Stimulated activated CD8-positive, alpha-beta memory T cell treated with anti-CD3 and anti-CD28 coated beads, Interleukin-15, amount 100 ng/mL, for 48 hours (primary cell): ENCODE measurements at regions not wholly inside any gene's neighbourhood (a gene's known extent, or its start where the extent isn't known, plus 50 kb on each side); places are given as distances from the start of the nearest gene placed in this dataset.
"Not testable (repeated sequence)": the region's sequence is repeated elsewhere in the genome, so short reads cannot be mapped to it uniquely, and the experiment has no call there.

ENCODE experiments used
- DNase-seq, 2 donors: peaks; one replicate each; pipeline ENCODE4 v3.0.0-alpha.2; 2020; ENCODE audit warnings: low read depth in 2 of 2

GRCh38 chr5:34296759-34297158 is 253.7 kb upstream of the C1QTNF3 start:
- not testable (repeated sequence) for DNase-seq

GRCh38 chr5:34329201-34329600 is 286.2 kb upstream of the C1QTNF3 start:
- DNase-seq: not testable (repeated sequence)

GRCh38 chr5:34329611-34330108 is 286.6 kb upstream of the C1QTNF3 start:
- not testable (repeated sequence) for DNase-seq

GRCh38 chr5:34331928-34332454 is 289.0 kb upstream of the C1QTNF3 start:
- not testable (repeated sequence) for DNase-seq

- not testable (repeated sequence) for DNase-seq
Observed at GRCh38 chr5:34339408-34340001, 296.5 kb upstream of the C1QTNF3 start.

GRCh38 chr5:34354440-34354839 is 301.7 kb upstream of the RAI14 start:
- DNase-seq: not testable (repeated sequence)

GRCh38 chr5:34371417-34371816 is 284.7 kb upstream of the RAI14 start:
- not testable (repeated sequence) for DNase-seq

- DNase-seq: not testable (repeated sequence)
Observed at GRCh38 chr5:34371817-34372216, 284.3 kb upstream of the RAI14 start.

- not testable (repeated sequence) for DNase-seq
Observed at GRCh38 chr5:34372739-34373138, 283.4 kb upstream of the RAI14 start.

- DNase-seq: not testable (repeated sequence)
Observed at GRCh38 chr5:34377651-34378050, 278.5 kb upstream of the RAI14 start.

GRCh38 chr5:34378498-34378897 is 277.6 kb upstream of the RAI14 start:
- not testable (repeated sequence) for DNase-seq

- not testable (repeated sequence) for DNase-seq
Observed at GRCh38 chr5:34388754-34389153, 267.4 kb upstream of the RAI14 start.

- DNase-seq: no peak
Observed at GRCh38 chr5:34409373-34409772, 246.8 kb upstream of the RAI14 start.

- no peak for DNase-seq
Observed at GRCh38 chr5:34410411-34411139, 245.6 kb upstream of the RAI14 start.

- DNase-seq: no peak
Observed at GRCh38 chr5:34411470-34412346, 244.4 kb upstream of the RAI14 start.

GRCh38 chr5:34412736-34413135 is 243.4 kb upstream of the RAI14 start:
- no peak for DNase-seq

GRCh38 chr5:34415559-34416198 is 240.4 kb upstream of the RAI14 start:
- DNase-seq: no peak

GRCh38 chr5:34416501-34417008 is 239.6 kb upstream of the RAI14 start:
- DNase-seq: no peak

GRCh38 chr5:34420191-34420590 is 235.9 kb upstream of the RAI14 start:
- DNase-seq: not testable (repeated sequence)

GRCh38 chr5:34436761-34437501 is 219.2 kb upstream of the RAI14 start:
- DNase-seq: no peak
